GM23338 (cell line): ENCODE measurements at regions not wholly inside any gene's neighbourhood (a gene's known extent, or its start where the extent isn't known, plus 50 kb on each side); places are given as distances from the start of the nearest gene placed in this dataset.

Experiments
- ATAC-seq: fragments of 200-7000 bp; cut with Tn5 transposase; 3 replicates; pipeline ENCODE4 v1.9.1; 2020
- DNase-seq: peaks from one replicate; pipeline ENCODE4 v3.0.0-alpha.2; 2015; ENCODE audit warnings: low spot score
- H2AFZ ChIP-seq: fragments of 200-600 bp; sonication (generic); 2 replicates; pipeline ENCODE4 v1.8.0; 2016; ENCODE audit warnings: antibody characterized with exemption, mild to moderate bottlenecking, moderate library complexity
- H3F3A ChIP-seq: fragments of 200-600 bp; sonication (generic); replicated peaks from 2 replicates; pipeline ENCODE4 v1.8.0; 2017; ENCODE audit warnings: antibody characterized with exemption, mixed run types, low read depth
- H3K27ac ChIP-seq: fragments of 200-600 bp; sonication (generic); 2 replicates; pipeline ENCODE4 v1.6.1; 2016; ENCODE audit warnings: low read depth
- H3K27me3 ChIP-seq: fragments of 200-600 bp; sonication (generic); 2 replicates; pipeline ENCODE4 v1.8.0; 2016; ENCODE audit warnings: mild to moderate bottlenecking, mixed run types, moderate library complexity; ENCODE audit not compliant: insufficient read depth
- H3K36me3 ChIP-seq: fragments of 200-600 bp; sonication (generic); 2 replicates; pipeline ENCODE4 v1.8.0; 2016; ENCODE audit warnings: mild to moderate bottlenecking; ENCODE audit not compliant: insufficient read depth
- H3K4me1 ChIP-seq: fragments of 200-600 bp; sonication (generic); 2 replicates; pipeline ENCODE4 v1.8.0; 2016; ENCODE audit warnings: mild to moderate bottlenecking, moderate library complexity; ENCODE audit not compliant: insufficient read depth
- H3K4me2 ChIP-seq: fragments of 200-600 bp; sonication (generic); 2 replicates; pipeline ENCODE4 v1.7.1; 2017; ENCODE audit warnings: mixed run types
- H3K4me3 ChIP-seq: fragments of 200-600 bp; sonication (generic); 2 replicates; pipeline ENCODE4 v1.6.1; 2016; ENCODE audit warnings: mixed run types
- H3K79me2 ChIP-seq: fragments of 200-600 bp; sonication (generic); replicated peaks from 2 replicates; pipeline ENCODE4 v1.8.0; 2017; ENCODE audit warnings: mild to moderate bottlenecking; ENCODE audit not compliant: insufficient read depth
- H3K9me2 ChIP-seq: fragments of 200-600 bp; sonication (generic); 2 replicates; pipeline ENCODE4 v1.8.0; 2017; ENCODE audit not compliant: insufficient read depth
- H4K20me1 ChIP-seq: fragments of 200-600 bp; sonication (generic); replicated peaks from 2 replicates; pipeline ENCODE4 v1.8.0; 2017; ENCODE audit warnings: mild to moderate bottlenecking; ENCODE audit not compliant: insufficient read depth
- H3K27ac Mint-ChIP-seq: 2 replicates; pipeline ENCODE4 v1.8.0; 2020; ENCODE audit warnings: inconsistent platforms, mild to moderate bottlenecking, moderate library complexity, mixed read lengths
- H3K27me3 Mint-ChIP-seq: 3 replicates; pipeline ENCODE4 v1.8.0; 2022; ENCODE audit warnings: low read depth, mild to moderate bottlenecking, moderate library complexity, mixed read lengths, inconsistent platforms; ENCODE audit not compliant: insufficient read depth, poor library complexity
- H3K36me3 Mint-ChIP-seq: 3 replicates; pipeline ENCODE4 v1.8.0; 2021; ENCODE audit warnings: low read depth, mild to moderate bottlenecking, inconsistent platforms, moderate library complexity, mixed read lengths
- H3K4me1 Mint-ChIP-seq: 3 replicates; pipeline ENCODE4 v1.8.0; 2020; ENCODE audit warnings: mild to moderate bottlenecking, inconsistent platforms, mixed read lengths
- H3K4me3 Mint-ChIP-seq: 3 replicates; pipeline ENCODE4 v1.8.0; 2021; ENCODE audit warnings: moderate library complexity, mild to moderate bottlenecking, inconsistent platforms, mixed read lengths
- H3K9me3 Mint-ChIP-seq: 3 replicates; pipeline ENCODE4 v1.8.0; 2020; ENCODE audit warnings: moderate library complexity, mild to moderate bottlenecking, inconsistent platforms, mixed read lengths
- CREB1 ChIP-seq: fragments of 250-450 bp; sonication (Bioruptor Pico); IDR thresholded peaks from 2 replicates; pipeline ENCODE4 v1.5.0; 2020; ENCODE audit warnings: low read depth, mild to moderate bottlenecking, moderate library complexity
- CTCF ChIP-seq, 2 experiments: fragments of 200-600 bp in 1 of 2; sonication (generic) in 1 of 2; conservative IDR thresholded peaks; 2 replicates each; pipeline versions ENCODE4 v1.5.1 to v1.6.1; 2016 to 2017; ENCODE audit warnings: antibody characterized with exemption in 2 of 2, low read depth in 2 of 2, mild to moderate bottlenecking in 2 of 2, moderate library complexity in 1 of 2
- ETS1 ChIP-seq: IDR thresholded peaks from 2 replicates; pipeline ENCODE4 v1.6.1; 2016; ENCODE audit warnings: antibody characterized with exemption
- EZH2 ChIP-seq: fragments of 200-600 bp; sonication (generic); IDR thresholded peaks from one replicate; pipeline ENCODE4 v1.8.0; 2017; ENCODE audit warnings: antibody characterized with exemption, mild to moderate bottlenecking, low read depth; ENCODE audit not compliant: unreplicated experiment
- EZH2phosphoT487 ChIP-seq: fragments of 200-600 bp; sonication (generic); IDR thresholded peaks from one replicate; pipeline ENCODE4 v1.8.1; 2018; ENCODE audit warnings: antibody characterized with exemption; ENCODE audit not compliant: unreplicated experiment
- JUNB ChIP-seq: IDR thresholded peaks from one replicate; pipeline ENCODE4 v1.6.1; 2016; ENCODE audit warnings: antibody characterized with exemption; ENCODE audit not compliant: unreplicated experiment
- NANOG ChIP-seq: IDR thresholded peaks from 2 replicates; pipeline ENCODE4 v1.6.1; 2016; ENCODE audit warnings: antibody characterized with exemption, borderline replicate concordance
- POLR2AphosphoS5 ChIP-seq: IDR thresholded peaks from 2 replicates; pipeline ENCODE4 v1.6.1; 2016; ENCODE audit warnings: antibody characterized with exemption, low read depth
- REST ChIP-seq: IDR thresholded peaks from one replicate; pipeline ENCODE4 v1.6.1; 2018; ENCODE audit warnings: antibody characterized with exemption; ENCODE audit not compliant: unreplicated experiment
- STAT1 ChIP-seq: IDR thresholded peaks from one replicate; pipeline ENCODE4 v1.6.1; 2016; ENCODE audit warnings: antibody characterized with exemption; ENCODE audit not compliant: unreplicated experiment
- ZNF114 ChIP-seq: fragments of 250-450 bp; sonication (Bioruptor Pico); IDR thresholded peaks from 2 replicates; pipeline ENCODE4 v1.5.0; 2020; ENCODE audit warnings: mild to moderate bottlenecking, moderate library complexity
- ZNF331 ChIP-seq: fragments of 250-450 bp; sonication (Bioruptor Pico); IDR thresholded peaks from 2 replicates; pipeline ENCODE4 v1.5.0; 2020; ENCODE audit warnings: low read depth, mild to moderate bottlenecking, moderate library complexity
- ZNF462 ChIP-seq: fragments of 250-450 bp; sonication (Bioruptor Pico); IDR thresholded peaks from 2 replicates; pipeline ENCODE4 v1.5.0; 2020; ENCODE audit warnings: mild to moderate bottlenecking, moderate library complexity

GRCh38 chr7:52771177-52771576 lies 264.3 kb upstream of the POM121L12 start:
- Histone ChIP-seq H2AFZ (no peak overlapping the region), H3F3A (no peaks in the 10 kb centered on the region), H4K20me1 (no peaks in the 10 kb centered on the region), H3K4me3 (no peak overlapping the region), H3K4me1 (no peaks in the 10 kb centered on the region), H3K36me3 (no peaks in the 10 kb centered on the region), H3K79me2 (no peaks in the 10 kb centered on the region), H3K9me2 (no peaks in the 10 kb centered on the region), H3K27ac (no peak overlapping the region), H3K27me3 (no peaks in the 10 kb centered on the region), H3K4me2 (no peak overlapping the region)
- TF ChIP-seq ZNF462 (CRISPR knock-in tag): no peak
- TF ChIP-seq EZH2phosphoT487: no peak
- TF ChIP-seq STAT1: no peak
- TF ChIP-seq ZNF114: no peak
- TF ChIP-seq JUNB: no peak
- TF ChIP-seq ETS1: no peak
- TF ChIP-seq NANOG: no peak
- no peak for TF ChIP-seq ZNF331 (CRISPR knock-in tag)
- no peak for TF ChIP-seq POLR2AphosphoS5
- no peak for TF ChIP-seq CREB1 (CRISPR knock-in tag)
- TF ChIP-seq CTCF (conservative IDR thresholded peaks at IDR 0.05; ENCODE audit: low read depth in 2 of 2): no peak
- TF ChIP-seq REST: no peak
- no peak for TF ChIP-seq EZH2
- Mint-ChIP-seq H3K4me3 (no peak overlapping the region), H3K27me3 (no peaks in the 10 kb centered on the region), H3K9me3 (no peaks in the 10 kb centered on the region), H3K4me1 (no peaks in the 10 kb centered on the region; the same call in 2 of the 3 replicates), H3K36me3 (no peaks in the 10 kb centered on the region), H3K27ac (no peak overlapping the region)
- ATAC-seq (no peak), DNase-seq (no peak)
